ENCODE measurements at regions not wholly inside any gene's neighbourhood (a gene's known extent, or its start where the extent isn't known, plus 50 kb on each side); places are given as distances from the start of the nearest gene placed in this dataset.

DNA sequence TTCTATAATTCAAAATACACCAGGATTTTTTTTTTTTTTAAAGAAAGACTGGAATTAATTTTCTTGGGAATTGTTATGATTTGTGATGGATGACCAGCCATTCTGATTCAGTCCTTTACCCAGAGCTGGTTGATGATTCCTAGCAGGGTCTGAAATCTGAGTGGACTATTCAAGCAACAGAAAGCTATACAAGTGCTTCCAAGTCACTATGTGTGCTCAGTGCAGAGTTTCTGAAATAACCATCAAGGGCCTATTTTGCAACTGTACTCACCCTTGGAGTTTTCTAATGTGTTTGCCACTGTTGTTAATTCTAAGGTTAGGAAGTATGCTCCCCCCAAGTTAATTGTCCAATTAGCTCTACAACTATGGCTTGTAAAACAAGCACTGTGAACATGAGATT is 137.7 kb upstream of the RAPGEF2 start:
- TF ChIP-seq FOXM1 (IDR thresholded peaks at IDR 0.05; ENCODE audit: low read depth) = no peak
- no peak for TF ChIP-seq TEAD4 (IDR thresholded peaks at IDR 0.05; ENCODE audit: borderline replicate concordance, insufficient read depth)
- TF ChIP-seq, protein P1, sequence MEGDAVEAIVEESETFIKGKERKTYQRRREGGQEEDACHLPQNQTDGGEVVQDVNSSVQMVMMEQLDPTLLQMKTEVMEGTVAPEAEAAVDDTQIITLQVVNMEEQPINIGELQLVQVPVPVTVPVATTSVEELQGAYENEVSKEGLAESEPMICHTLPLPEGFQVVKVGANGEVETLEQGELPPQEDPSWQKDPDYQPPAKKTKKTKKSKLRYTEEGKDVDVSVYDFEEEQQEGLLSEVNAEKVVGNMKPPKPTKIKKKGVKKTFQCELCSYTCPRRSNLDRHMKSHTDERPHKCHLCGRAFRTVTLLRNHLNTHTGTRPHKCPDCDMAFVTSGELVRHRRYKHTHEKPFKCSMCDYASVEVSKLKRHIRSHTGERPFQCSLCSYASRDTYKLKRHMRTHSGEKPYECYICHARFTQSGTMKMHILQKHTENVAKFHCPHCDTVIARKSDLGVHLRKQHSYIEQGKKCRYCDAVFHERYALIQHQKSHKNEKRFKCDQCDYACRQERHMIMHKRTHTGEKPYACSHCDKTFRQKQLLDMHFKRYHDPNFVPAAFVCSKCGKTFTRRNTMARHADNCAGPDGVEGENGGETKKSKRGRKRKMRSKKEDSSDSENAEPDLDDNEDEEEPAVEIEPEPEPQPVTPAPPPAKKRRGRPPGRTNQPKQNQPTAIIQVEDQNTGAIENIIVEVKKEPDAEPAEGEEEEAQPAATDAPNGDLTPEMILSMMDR (IDR thresholded peaks at IDR 0.05) = no peak
- no peak for TF ChIP-seq EP300 (IDR thresholded peaks at IDR 0.05; ENCODE audit: borderline replicate concordance in 1 of 2, low read depth in 1 of 2, low read length in 1 of 2)

Data from SK-N-SH (cell line).